ENCODE measurements at regions not wholly inside any gene's neighbourhood (a gene's known extent, or its start where the extent isn't known, plus 50 kb on each side); places are given as distances from the start of the nearest gene placed in this dataset.

DNA sequence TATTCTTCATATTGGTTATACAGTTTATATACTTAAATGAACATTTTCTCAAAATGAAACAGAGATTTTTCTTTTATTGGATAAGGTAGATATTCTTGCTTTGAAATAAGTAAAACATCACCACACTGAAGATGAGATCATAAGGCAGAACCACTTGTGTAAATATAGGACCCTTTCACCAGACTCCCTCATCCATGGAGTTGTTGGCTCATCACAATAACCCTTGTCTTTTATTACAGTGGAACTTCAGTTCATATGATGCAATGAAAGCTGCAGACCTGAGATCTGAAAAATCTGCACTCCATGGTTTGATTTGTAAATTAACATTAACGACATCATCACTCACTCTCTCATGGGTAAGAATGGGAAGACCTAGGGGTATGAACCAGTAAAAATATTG, 51.9 kb upstream of the DBX2 start:
- no peaks in the 10 kb centered on the region for H3K36me3 ChIP-seq (ENCODE audit: control insufficient read depth in 1 of 2, insufficient read depth in 2 of 2, low read depth in 1 of 2, low read length in 2 of 2)
- H3K23ac ChIP-seq (ENCODE audit: low read length in 2 of 2) = no peak overlapping the region
- peaks cover 0 to 11% of the 10 kb centered on the region in 2 experiments for H3K27me3 ChIP-seq (ENCODE audit: control insufficient read depth in 1 of 2, insufficient read depth in 1 of 2, low read length in 2 of 2)
- H4K91ac ChIP-seq (ENCODE audit: low read length) = no peak overlapping the region
- H3K4me2 ChIP-seq (ENCODE audit: low read length, poor library complexity, severe bottlenecking) = no peak overlapping the region
- H3K9me3 ChIP-seq (ENCODE audit: control insufficient read depth, low read length) = peaks cover 2% of the 10 kb centered on the region
- no peak overlapping the region for H4K8ac ChIP-seq (ENCODE audit: low read length)
- no peak overlapping the region for H2BK120ac ChIP-seq (ENCODE audit: low read depth, low read length)
- no peak overlapping the region for H2BK5ac ChIP-seq (ENCODE audit: low read depth, low read length, poor library complexity, severe bottlenecking)
- H3K4me1 ChIP-seq (ENCODE audit: control insufficient read depth, insufficient read depth, low read depth, low read length) = no peaks in the 10 kb centered on the region
- H2BK12ac ChIP-seq (ENCODE audit: low read length in 2 of 2) = no peak overlapping the region
- no peak overlapping the region for H2AK5ac ChIP-seq (ENCODE audit: low read length, severe bottlenecking)
- no peak overlapping the region for H3K14ac ChIP-seq (ENCODE audit: low read length in 2 of 2)
- H2BK15ac ChIP-seq (ENCODE audit: low read depth, poor library complexity, severe bottlenecking) = no peak overlapping the region
- H3K79me1 ChIP-seq (replicated peaks; ENCODE audit: low read length, poor library complexity, severe bottlenecking) = no peaks in the 10 kb centered on the region
- no peak overlapping the region for H2AFZ ChIP-seq (ENCODE audit: low read depth, low read length)
- no peak overlapping the region for H3K9ac ChIP-seq (ENCODE audit: low read length)
- H3K4me3 ChIP-seq (ENCODE audit: insufficient read depth in 1 of 2, low read depth in 1 of 2, low read length in 2 of 2) = no peak overlapping the region
- no peak overlapping the region for H3K4ac ChIP-seq (ENCODE audit: low read depth in 1 of 2, low read length in 2 of 2)
- no peak overlapping the region for H3K18ac ChIP-seq (ENCODE audit: low read depth in 1 of 2, low read length in 2 of 2)
- H3K27ac ChIP-seq (ENCODE audit: low read length, poor library complexity, severe bottlenecking) = no peak overlapping the region
- no peak for DNase-seq
- WGBS = no CpG with 5 or more reads among the region's 1 CpG

DNA sequence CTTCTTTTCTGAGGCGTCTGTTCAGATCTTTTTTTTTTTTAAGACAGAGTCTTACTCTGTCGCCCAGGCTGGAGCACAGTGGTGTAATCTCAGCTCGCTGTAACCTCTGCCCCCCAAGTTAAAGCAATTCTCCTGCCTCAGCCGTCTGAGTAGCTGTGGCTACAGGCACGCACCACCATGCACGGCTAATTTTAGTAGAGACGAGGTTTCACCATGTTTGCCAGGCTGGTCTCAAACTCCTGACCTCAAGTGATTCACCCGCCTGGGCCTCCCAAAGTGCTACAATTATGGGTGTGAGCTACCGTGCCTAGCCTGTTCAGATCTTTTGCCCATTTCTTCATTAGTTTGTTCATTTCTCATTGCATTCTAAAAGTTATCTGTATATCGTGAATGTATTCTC, 55.1 kb upstream of the DBX2 start:
- Histone ChIP-seq H2BK12ac (ENCODE audit: low read length in 2 of 2) (no peak overlapping the region), H2BK120ac (ENCODE audit: low read depth, low read length) (no peak overlapping the region), H3K23ac (ENCODE audit: low read length in 2 of 2) (no peak overlapping the region), H3K36me3 (ENCODE audit: control insufficient read depth in 1 of 2, insufficient read depth in 2 of 2, low read depth in 1 of 2, low read length in 2 of 2) (no peaks in the 10 kb centered on the region), H3K4me3 (ENCODE audit: insufficient read depth in 1 of 2, low read depth in 1 of 2, low read length in 2 of 2) (no peak overlapping the region), H3K27ac (ENCODE audit: low read length, poor library complexity, severe bottlenecking) (no peak overlapping the region), H4K8ac (ENCODE audit: low read length) (no peak overlapping the region), H3K4me1 (ENCODE audit: control insufficient read depth, insufficient read depth, low read depth, low read length) (no peaks in the 10 kb centered on the region), H3K27me3 (ENCODE audit: control insufficient read depth in 1 of 2, insufficient read depth in 1 of 2, low read length in 2 of 2) (no peaks in the 10 kb centered on the region), H2BK15ac (ENCODE audit: low read depth, poor library complexity, severe bottlenecking) (no peak overlapping the region), H2BK5ac (ENCODE audit: low read depth, low read length, poor library complexity, severe bottlenecking) (no peak overlapping the region), H3K79me1 (replicated peaks; ENCODE audit: low read length, poor library complexity, severe bottlenecking) (no peaks in the 10 kb centered on the region), H3K4ac (ENCODE audit: low read depth in 1 of 2, low read length in 2 of 2) (no peak overlapping the region), H2AK5ac (ENCODE audit: low read length, severe bottlenecking) (no peak overlapping the region), H3K4me2 (ENCODE audit: low read length, poor library complexity, severe bottlenecking) (no peak overlapping the region), H3K9me3 (ENCODE audit: control insufficient read depth, low read length) (peaks cover 7% of the 10 kb centered on the region), H2AFZ (ENCODE audit: low read depth, low read length) (no peak overlapping the region), H3K9ac (ENCODE audit: low read length) (no peak overlapping the region), H4K91ac (ENCODE audit: low read length) (no peak overlapping the region), H3K14ac (ENCODE audit: low read length in 2 of 2) (no peak overlapping the region), H3K18ac (ENCODE audit: low read depth in 1 of 2, low read length in 2 of 2) (no peak overlapping the region)
- no peak for DNase-seq
- 92% methylated on average over 8 of the region's 10 CpGs for WGBS

DNA sequence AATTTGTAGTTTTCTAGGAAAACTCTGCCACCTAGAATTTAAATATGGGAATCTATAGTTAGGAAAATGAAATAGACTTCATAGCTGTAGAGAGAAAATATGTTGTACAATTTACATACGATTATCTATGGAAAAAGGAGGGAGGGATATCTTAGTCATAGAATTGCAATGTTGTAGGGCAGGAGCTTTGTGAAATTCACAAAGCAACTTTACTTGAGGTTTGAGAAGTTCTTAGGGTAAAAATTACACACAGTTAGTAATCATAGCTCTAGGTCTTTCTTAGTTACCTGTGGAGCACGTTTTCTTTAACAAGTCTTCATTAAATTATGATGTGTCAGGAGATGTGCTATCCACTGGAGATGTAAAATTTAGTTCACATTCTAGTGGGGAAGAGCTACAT, 61.4 kb upstream of the DBX2 start:
- no peak overlapping the region for H3K4me3 ChIP-seq (ENCODE audit: insufficient read depth in 1 of 2, low read depth in 1 of 2, low read length in 2 of 2)

DNA sequence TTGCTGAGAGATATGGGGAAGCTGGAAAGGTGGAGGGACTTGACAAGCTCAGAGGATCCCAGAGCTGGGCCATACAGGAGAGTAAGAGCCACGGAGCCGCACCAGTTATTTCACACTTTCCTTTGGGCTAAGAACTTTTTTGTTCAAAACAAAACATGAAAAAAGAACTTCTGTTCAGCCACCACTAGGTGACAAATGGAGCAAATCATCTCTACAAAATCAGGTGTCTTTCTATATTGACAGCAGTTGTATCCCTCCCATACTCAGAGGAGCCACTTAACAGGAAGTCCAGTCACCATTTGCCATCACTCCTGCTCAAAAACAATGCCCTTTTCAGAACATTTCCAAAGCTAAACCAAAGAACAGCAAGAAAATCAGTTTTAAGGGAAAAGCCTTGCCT, 70.3 kb upstream of the DBX2 start:
- H3K4me2 ChIP-seq (ENCODE audit: low read length, poor library complexity, severe bottlenecking) = no peak overlapping the region
- no peak overlapping the region for H3K4me3 ChIP-seq (ENCODE audit: insufficient read depth in 1 of 2, low read depth in 1 of 2, low read length in 2 of 2)
- H3K4me1 ChIP-seq (ENCODE audit: control insufficient read depth, insufficient read depth, low read depth, low read length) = peaks cover 1% of the 10 kb centered on the region
- H3K4ac ChIP-seq (ENCODE audit: low read depth in 1 of 2, low read length in 2 of 2) = no peak overlapping the region
- no peak overlapping the region for H2BK12ac ChIP-seq (ENCODE audit: low read length in 2 of 2)
- H3K9ac ChIP-seq (ENCODE audit: low read length) = no peak overlapping the region
- WGBS = 95% methylated on average over 2 of the region's 2 CpGs
- no peak overlapping the region for H4K8ac ChIP-seq (ENCODE audit: low read length)
- no peak for DNase-seq
- no peak overlapping the region for H3K14ac ChIP-seq (ENCODE audit: low read length in 2 of 2)
- H2BK15ac ChIP-seq (ENCODE audit: low read depth, poor library complexity, severe bottlenecking) = peak overlapping the region; percentile 33
- H3K9me3 ChIP-seq (ENCODE audit: control insufficient read depth, low read length) = peaks cover 3% of the 10 kb centered on the region
- H2BK5ac ChIP-seq (ENCODE audit: low read depth, low read length, poor library complexity, severe bottlenecking) = no peak overlapping the region
- no peak overlapping the region for H3K18ac ChIP-seq (ENCODE audit: low read depth in 1 of 2, low read length in 2 of 2)
- no peak overlapping the region for H4K91ac ChIP-seq (ENCODE audit: low read length)
- no peak overlapping the region for H2BK120ac ChIP-seq (ENCODE audit: low read depth, low read length)
- peaks cover 0 to 12% of the 10 kb centered on the region in 2 experiments for H3K27me3 ChIP-seq (ENCODE audit: control insufficient read depth in 1 of 2, insufficient read depth in 1 of 2, low read length in 2 of 2)
- H3K23ac ChIP-seq (ENCODE audit: low read length in 2 of 2) = no peak overlapping the region
- no peak overlapping the region for H2AFZ ChIP-seq (ENCODE audit: low read depth, low read length)
- no peaks in the 10 kb centered on the region for H3K79me1 ChIP-seq (replicated peaks; ENCODE audit: low read length, poor library complexity, severe bottlenecking)
- H2AK5ac ChIP-seq (ENCODE audit: low read length, severe bottlenecking) = no peak overlapping the region
- no peaks in the 10 kb centered on the region for H3K36me3 ChIP-seq (ENCODE audit: control insufficient read depth in 1 of 2, insufficient read depth in 2 of 2, low read depth in 1 of 2, low read length in 2 of 2)
- H3K27ac ChIP-seq (ENCODE audit: low read length, poor library complexity, severe bottlenecking) = no peak overlapping the region

More for the DNA sequence above, 61.4 kb upstream of the DBX2 start:
- Histone ChIP-seq H3K27ac (ENCODE audit: low read length, poor library complexity, severe bottlenecking) (no peak overlapping the region), H3K18ac (ENCODE audit: low read depth in 1 of 2, low read length in 2 of 2) (no peak overlapping the region), H3K27me3 (ENCODE audit: control insufficient read depth in 1 of 2, insufficient read depth in 1 of 2, low read length in 2 of 2) (no peaks in the 10 kb centered on the region), H2BK12ac (ENCODE audit: low read length in 2 of 2) (no peak overlapping the region), H2BK120ac (ENCODE audit: low read depth, low read length) (no peak overlapping the region), H3K4ac (ENCODE audit: low read depth in 1 of 2, low read length in 2 of 2) (no peak overlapping the region), H3K9me3 (ENCODE audit: control insufficient read depth, low read length) (peaks cover 11% of the 10 kb centered on the region), H3K23ac (ENCODE audit: low read length in 2 of 2) (no peak overlapping the region), H3K36me3 (ENCODE audit: control insufficient read depth in 1 of 2, insufficient read depth in 2 of 2, low read depth in 1 of 2, low read length in 2 of 2) (no peaks in the 10 kb centered on the region), H2AFZ (ENCODE audit: low read depth, low read length) (no peak overlapping the region), H3K79me1 (replicated peaks; ENCODE audit: low read length, poor library complexity, severe bottlenecking) (no peaks in the 10 kb centered on the region), H3K4me1 (ENCODE audit: control insufficient read depth, insufficient read depth, low read depth, low read length) (no peaks in the 10 kb centered on the region), H2BK15ac (ENCODE audit: low read depth, poor library complexity, severe bottlenecking) (no peak overlapping the region), H3K14ac (ENCODE audit: low read length in 2 of 2) (no peak overlapping the region), H3K9ac (ENCODE audit: low read length) (no peak overlapping the region), H3K4me2 (ENCODE audit: low read length, poor library complexity, severe bottlenecking) (no peak overlapping the region), H2BK5ac (ENCODE audit: low read depth, low read length, poor library complexity, severe bottlenecking) (no peak overlapping the region), H2AK5ac (ENCODE audit: low read length, severe bottlenecking) (no peak overlapping the region), H4K91ac (ENCODE audit: low read length) (no peak overlapping the region), H4K8ac (ENCODE audit: low read length) (no peak overlapping the region)
- WGBS = 96% methylated on average over 1 of the region's 2 CpGs
- no peak for DNase-seq

All from mesenchymal stem cell (in vitro differentiated cells and primary cell).